CD4-positive, alpha-beta memory T cell (primary cell): ENCODE measurements at regions not wholly inside any gene's neighbourhood (a gene's known extent, or its start where the extent isn't known, plus 50 kb on each side); places are given as distances from the start of the nearest gene placed in this dataset.
"Not testable (repeated sequence)": the region's sequence is repeated elsewhere in the genome, so short reads cannot be mapped to it uniquely, and the experiment has no call there.

ENCODE experiments used
- CTCF ChIA-PET: fragments of 350-600 bp; sonication (Branson Sonifier 250); formaldehyde crosslinking; loops from one replicate; lab custom pipeline; 2021; ENCODE audit warnings: inconsistent platforms; ENCODE audit not compliant: partially characterized antibody; lab: Charles Lee
- POLR2A ChIA-PET: fragments of 350-600 bp; sonication (Branson Sonifier 250); formaldehyde crosslinking; loops from one replicate; lab custom pipeline; 2021; ENCODE audit not compliant: partially characterized antibody; lab: Charles Lee
- DNase-seq, 5 donors: peaks; one replicate each; pipeline versions ENCODE4 v3.0.0 to v3.0.0-alpha.2; 2020 to 2022; ENCODE audit warnings: mixed read lengths in 1 of 5
- H3K27ac ChIP-seq: one replicate; pipeline ENCODE4 v1.7.0; 2013; ENCODE audit warnings: low read depth, low read length
- H3K27me3 ChIP-seq: 2 replicates; pipeline ENCODE4 v1.7.0; 2013; ENCODE audit warnings: mild to moderate bottlenecking, low read length, moderate library complexity; ENCODE audit not compliant: insufficient read depth
- H3K36me3 ChIP-seq: 2 replicates; pipeline ENCODE4 v1.7.0; 2013; ENCODE audit warnings: mild to moderate bottlenecking, low read length, moderate library complexity; ENCODE audit not compliant: insufficient read depth
- H3K4me1 ChIP-seq: 2 replicates; pipeline ENCODE4 v1.7.0; 2013; ENCODE audit warnings: mild to moderate bottlenecking, low read length, moderate library complexity; ENCODE audit not compliant: insufficient read depth
- H3K4me3 ChIP-seq, 2 donors: one replicate each; pipeline ENCODE4 v1.7.0; 2013; ENCODE audit warnings: low read length in 2 of 2, mild to moderate bottlenecking in 1 of 2
- H3K9me3 ChIP-seq, 2 donors: one replicate each; pipeline ENCODE4 v1.7.0; 2013; ENCODE audit warnings: low read length in 2 of 2, control low read depth in 1 of 2; ENCODE audit not compliant: control insufficient read depth in 1 of 2
- H3K27ac Mint-ChIP-seq, 7 donors: one replicate each; pipeline ENCODE4 v1.8.0; 2020 to 2021; ENCODE audit warnings: mixed read lengths in 7 of 7, mild to moderate bottlenecking in 6 of 7, inconsistent platforms in 3 of 7, moderate library complexity in 3 of 7
- H3K27me3 Mint-ChIP-seq, 2 donors: one replicate each; pipeline ENCODE4 v1.8.0; 2020 to 2021; ENCODE audit warnings: mixed read lengths in 2 of 2
- H3K36me3 Mint-ChIP-seq, 2 donors: one replicate each; pipeline ENCODE4 v1.8.0; 2020 to 2021; ENCODE audit warnings: mixed read lengths in 2 of 2, inconsistent platforms in 1 of 2, mild to moderate bottlenecking in 1 of 2
- H3K4me1 Mint-ChIP-seq, 4 donors: one replicate each; pipeline ENCODE4 v1.8.0; 2020 to 2021; ENCODE audit warnings: mixed read lengths in 4 of 4, mild to moderate bottlenecking in 1 of 4
- H3K4me3 Mint-ChIP-seq, 8 donors: one replicate each; pipeline ENCODE4 v1.8.0; 2020 to 2021; ENCODE audit warnings: mixed read lengths in 8 of 8, mild to moderate bottlenecking in 7 of 8, moderate library complexity in 6 of 8, inconsistent platforms in 3 of 8
- H3K9me3 Mint-ChIP-seq, 8 donors: one replicate each; pipeline ENCODE4 v1.8.0; 2020 to 2021; ENCODE audit warnings: mixed read lengths in 8 of 8, mild to moderate bottlenecking in 5 of 8, inconsistent platforms in 3 of 8, moderate library complexity in 1 of 8
- intact Hi-C: fragments of 100-400 bp; cut with micrococcal nuclease; formaldehyde crosslinking; loops from one replicate; pipeline ENCODE4 v1.15.1; 2023

- DNase-seq = no peak
- intact Hi-C loops = no loop called here
- Mint-ChIP-seq H3K4me1 (no peaks in the 10 kb centered on the region), H3K36me3 (no peaks in the 10 kb centered on the region), H3K9me3 (peaks cover 0 to 2% (median 0%) of the 10 kb centered on the region in 8 donors), H3K27me3 (peaks cover 0 to 4% of the 10 kb centered on the region in 2 donors), H3K27ac (no peak overlapping the region), H3K4me3 (no peak overlapping the region)
- no peaks in the 10 kb centered on the region for H3K9me3 ChIP-seq
- H3K27ac ChIP-seq = no peak overlapping the region
- CTCF ChIA-PET = interaction anchor here (1.2 kb wide), 1 partner anchor 45 kb away, joined by 3 read pairs; no protein-coding TSS in a partner anchor
- no peaks in the 10 kb centered on the region for H3K36me3 ChIP-seq
- H3K27me3 ChIP-seq = no peaks in the 10 kb centered on the region
- POLR2A ChIA-PET = no interaction called here
- H3K4me3 ChIP-seq = no peak overlapping the region
- no peaks in the 10 kb centered on the region for H3K4me1 ChIP-seq
Measured at GRCh38 chr9:18299449-18299848, 174.5 kb upstream of the ADAMTSL1 start.

- H3K4me1 ChIP-seq, POLR2A ChIA-PET, CTCF ChIA-PET, H3K36me3 Mint-ChIP-seq, H3K9me3 Mint-ChIP-seq, H3K27ac Mint-ChIP-seq, H3K27me3 Mint-ChIP-seq, H3K4me3 ChIP-seq, H3K36me3 ChIP-seq, H3K27ac ChIP-seq, H3K4me3 Mint-ChIP-seq, intact Hi-C loops, DNase-seq, H3K9me3 ChIP-seq, H3K4me1 Mint-ChIP-seq, H3K27me3 ChIP-seq: not testable (repeated sequence)
Measured at GRCh38 chr9:18305167-18305806, 168.7 kb upstream of the ADAMTSL1 start.

- no peak overlapping the region for H3K4me3 ChIP-seq
- no peaks in the 10 kb centered on the region for H3K36me3 ChIP-seq
- no peak for DNase-seq
- no peaks in the 10 kb centered on the region for H3K4me1 ChIP-seq
- Mint-ChIP-seq H3K4me3 (no peak overlapping the region), H3K36me3 (no peaks in the 10 kb centered on the region), H3K4me1 (no peaks in the 10 kb centered on the region), H3K27me3 (no peaks in the 10 kb centered on the region), H3K27ac (no peak overlapping the region), H3K9me3 (peaks cover 0 to 17% (median 6%) of the 10 kb centered on the region in 8 donors)
- intact Hi-C loops = no loop called here
- no peaks in the 10 kb centered on the region for H3K27me3 ChIP-seq
- CTCF ChIA-PET = no interaction called here
- no peak overlapping the region for H3K27ac ChIP-seq
- POLR2A ChIA-PET = no interaction called here
- no peaks in the 10 kb centered on the region for H3K9me3 ChIP-seq
Measured at GRCh38 chr9:18314316-18314715, 159.6 kb upstream of the ADAMTSL1 start.

- Mint-ChIP-seq H3K27me3 (peaks cover 0 to 2% of the 10 kb centered on the region in 2 donors), H3K27ac (no peak overlapping the region), H3K36me3 (no peaks in the 10 kb centered on the region), H3K9me3 (peaks cover 0 to 17% (median 4%) of the 10 kb centered on the region in 8 donors), H3K4me1 (no peaks in the 10 kb centered on the region), H3K4me3 (no peak overlapping the region)
- CTCF ChIA-PET = no interaction called here
- no peaks in the 10 kb centered on the region for H3K9me3 ChIP-seq
- H3K27me3 ChIP-seq = no peaks in the 10 kb centered on the region
- no peak for DNase-seq
- H3K4me3 ChIP-seq = no peak overlapping the region
- intact Hi-C loops = no loop called here
- POLR2A ChIA-PET = no interaction called here
- H3K4me1 ChIP-seq = no peaks in the 10 kb centered on the region
- H3K36me3 ChIP-seq = no peaks in the 10 kb centered on the region
- H3K27ac ChIP-seq = no peak overlapping the region
Measured at GRCh38 chr9:18317896-18318295, 156.1 kb upstream of the ADAMTSL1 start.

GRCh38 chr9:18319918-18320445 lies 154.0 kb upstream of the ADAMTSL1 start:
- intact Hi-C loops = no loop called here
- Mint-ChIP-seq H3K36me3 (no peaks in the 10 kb centered on the region), H3K27ac (no peak overlapping the region), H3K27me3 (peaks cover 0 to 2% of the 10 kb centered on the region in 2 donors), H3K4me1 (no peaks in the 10 kb centered on the region), H3K4me3 (no peak overlapping the region), H3K9me3 (peaks cover 0 to 9% (median 3%) of the 10 kb centered on the region in 8 donors)
- Histone ChIP-seq H3K4me1 (no peaks in the 10 kb centered on the region), H3K27me3 (no peaks in the 10 kb centered on the region), H3K4me3 (no peak overlapping the region), H3K9me3 (no peaks in the 10 kb centered on the region), H3K27ac (no peak overlapping the region), H3K36me3 (no peaks in the 10 kb centered on the region)
- no peak for DNase-seq
- ChIA-PET POLR2A (no interaction called here), CTCF (no interaction called here)

- no peaks in the 10 kb centered on the region for H3K27me3 ChIP-seq
- CTCF ChIA-PET = no interaction called here
- H3K36me3 ChIP-seq = no peaks in the 10 kb centered on the region
- H3K27ac ChIP-seq = no peak overlapping the region
- Mint-ChIP-seq H3K36me3 (no peaks in the 10 kb centered on the region), H3K4me3 (no peak overlapping the region), H3K27ac (no peak overlapping the region), H3K9me3 (peaks cover 0 to 3% (median 0%) of the 10 kb centered on the region in 8 donors), H3K27me3 (peaks cover 0 to 2% of the 10 kb centered on the region in 2 donors), H3K4me1 (no peaks in the 10 kb centered on the region)
- H3K9me3 ChIP-seq = no peaks in the 10 kb centered on the region
- no peaks in the 10 kb centered on the region for H3K4me1 ChIP-seq
- no peak for DNase-seq
- intact Hi-C loops = no loop called here
- POLR2A ChIA-PET = no interaction called here
- no peak overlapping the region for H3K4me3 ChIP-seq
Measured at GRCh38 chr9:18324928-18325745, 148.8 kb upstream of the ADAMTSL1 start.

- H3K36me3 Mint-ChIP-seq, intact Hi-C loops, H3K4me3 ChIP-seq, H3K27me3 ChIP-seq, H3K27ac Mint-ChIP-seq, DNase-seq, H3K9me3 Mint-ChIP-seq, H3K27ac ChIP-seq, H3K27me3 Mint-ChIP-seq, POLR2A ChIA-PET, H3K36me3 ChIP-seq, H3K4me1 Mint-ChIP-seq, H3K9me3 ChIP-seq, H3K4me3 Mint-ChIP-seq, CTCF ChIA-PET, H3K4me1 ChIP-seq: not testable (repeated sequence)
Measured at GRCh38 chr9:18325746-18326011, 148.3 kb upstream of the ADAMTSL1 start.
